ENCODE measurements at regions not wholly inside any gene's neighbourhood (a gene's known extent, or its start where the extent isn't known, plus 50 kb on each side); places are given as distances from the start of the nearest gene placed in this dataset.
A peak's percentile ranks its signal among the peaks of the same experiment; 100 is the strongest.
"Not testable (repeated sequence)": the region's sequence is repeated elsewhere in the genome, so short reads cannot be mapped to it uniquely, and the experiment has no call there.

DNA sequence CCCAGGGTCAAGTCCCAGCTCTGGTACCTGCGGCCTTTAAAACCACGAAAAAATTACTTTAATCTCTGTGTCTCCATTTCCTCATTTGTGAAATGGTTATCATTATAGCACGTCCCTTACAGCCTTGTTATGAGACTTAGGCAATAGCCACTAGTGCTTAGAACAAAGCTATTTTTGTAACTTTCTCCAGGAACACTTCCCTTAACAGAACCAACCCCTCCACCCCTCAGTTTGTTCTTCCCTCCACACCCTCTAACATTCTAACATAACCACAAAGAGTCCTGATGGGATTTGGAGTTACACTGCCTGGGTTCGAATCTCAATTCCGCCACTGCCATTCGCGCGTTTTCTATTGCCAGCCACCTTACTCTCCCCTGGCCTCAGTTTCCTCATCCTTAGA, 2777.4 kb upstream of the TPTE start:
- DNase-seq: not testable (repeated sequence)

DNA sequence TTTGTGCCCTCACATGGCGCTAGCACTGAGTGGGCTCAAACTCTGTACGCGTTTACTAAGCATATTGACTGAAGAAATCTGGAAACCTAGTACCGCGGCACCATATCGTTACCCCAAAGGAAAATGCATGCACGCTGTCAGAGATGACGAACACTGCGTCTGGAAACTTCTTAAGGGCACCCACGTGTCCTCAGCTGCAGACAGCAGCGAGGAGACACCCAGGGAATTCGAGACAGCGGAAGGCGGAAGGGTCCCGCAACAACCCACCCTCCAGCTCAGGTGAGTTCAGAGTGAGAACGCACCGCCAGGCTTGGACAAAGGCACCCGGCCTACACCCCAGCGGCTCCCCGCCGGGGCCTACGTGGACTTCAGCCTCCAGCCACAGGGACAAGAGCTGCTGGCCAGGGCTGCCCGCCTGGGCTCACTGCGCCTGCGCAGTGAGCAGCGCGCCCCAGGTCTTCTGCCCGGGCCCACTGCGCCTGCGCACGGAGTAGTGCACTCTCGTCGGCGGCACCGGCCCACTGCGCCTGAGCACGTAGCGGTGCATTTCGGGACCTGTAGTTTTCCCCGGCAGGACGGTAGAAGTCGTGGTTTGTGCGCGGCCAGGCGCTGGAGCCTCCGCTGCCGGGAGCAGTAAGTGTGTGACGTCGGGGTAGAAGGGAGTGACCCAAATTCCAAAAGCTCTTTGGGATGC, 2776.8 kb upstream of the TPTE start:
- DNase-seq: not testable (repeated sequence)

DNA sequence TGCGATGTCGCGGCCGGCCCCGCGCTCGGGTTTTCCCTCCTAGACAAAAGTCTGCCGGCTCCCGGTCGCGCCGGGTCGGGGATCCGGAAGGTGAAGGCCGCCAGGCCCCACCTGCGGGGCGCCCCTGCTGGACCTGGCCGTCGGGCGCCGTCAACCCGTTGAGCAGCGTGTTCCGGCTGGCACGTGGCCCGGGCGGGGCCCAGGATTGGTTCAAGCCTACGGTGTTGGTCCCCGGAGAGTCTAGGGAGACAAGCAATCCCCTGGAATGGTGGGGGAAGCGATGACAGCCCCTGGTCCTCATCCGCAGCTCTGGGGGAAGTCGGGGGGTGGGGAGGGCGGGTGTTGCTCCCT, 2776.3 kb upstream of the TPTE start:
- not testable (repeated sequence) for DNase-seq

DNA sequence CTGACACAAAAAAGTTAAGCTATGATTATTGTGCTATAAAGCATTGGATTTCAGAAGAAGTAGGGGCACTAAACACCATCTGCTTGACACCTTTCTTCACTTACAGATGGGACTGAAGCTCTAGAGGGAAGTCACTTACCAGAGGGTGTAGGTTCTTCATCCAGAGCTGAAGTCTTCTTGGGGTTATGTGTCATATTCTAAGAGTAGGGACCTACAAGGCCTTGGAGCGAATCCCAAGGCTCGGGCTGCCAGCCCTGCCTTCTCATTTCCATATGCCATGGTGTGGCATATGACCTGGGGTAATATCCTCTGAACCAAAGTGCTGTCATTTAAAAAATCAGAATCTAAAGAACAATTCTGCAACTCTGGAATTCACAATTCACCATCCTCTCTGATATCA, 2773.4 kb upstream of the TPTE start:
- not testable (repeated sequence) for DNase-seq

DNA sequence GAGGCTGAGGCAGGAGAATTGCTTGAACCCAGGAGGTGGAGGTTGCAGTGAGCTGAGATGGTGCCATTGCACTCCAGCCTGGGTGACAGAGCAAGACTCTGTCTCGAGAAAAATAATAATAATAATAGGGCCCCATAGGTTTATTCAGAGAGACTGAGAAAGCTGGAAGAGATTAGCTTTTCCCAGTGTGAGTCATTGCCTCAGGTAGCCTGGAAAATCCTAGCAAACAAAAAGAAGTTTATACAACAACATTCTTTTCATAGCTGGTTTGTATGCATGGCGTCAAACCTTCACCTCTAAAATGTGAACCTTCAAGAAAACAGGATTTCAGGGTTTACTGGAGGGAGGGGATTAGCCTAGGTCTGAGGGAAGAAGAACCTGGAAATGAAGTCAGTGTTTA, 2768.8 kb upstream of the TPTE start:
- not testable (repeated sequence) for DNase-seq

DNA sequence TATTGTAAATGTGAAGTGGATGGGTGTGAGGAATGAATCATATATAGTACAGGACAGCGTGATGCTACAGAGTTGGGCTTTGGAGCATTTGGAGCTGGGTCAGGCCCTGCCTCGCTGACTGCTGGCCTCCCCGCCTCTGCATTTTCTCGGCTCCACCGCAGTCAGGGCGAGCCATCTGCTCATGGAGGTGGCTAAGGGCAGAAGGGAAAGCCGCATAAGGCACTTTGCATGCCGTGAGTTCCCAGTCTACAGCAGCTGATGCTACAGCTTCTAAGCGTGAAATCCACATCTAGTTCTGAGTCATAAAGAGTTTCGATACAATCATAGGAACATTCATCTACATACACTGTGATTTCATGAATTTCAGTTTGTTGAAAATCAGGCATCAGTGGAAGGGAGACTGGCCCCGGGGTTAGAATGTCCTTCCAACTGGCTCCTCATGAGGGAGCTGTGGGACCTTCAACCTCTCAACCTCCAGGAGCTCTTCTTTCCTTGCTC, 2768.0 kb upstream of the TPTE start:
- DNase-seq: not testable (repeated sequence)

DNA sequence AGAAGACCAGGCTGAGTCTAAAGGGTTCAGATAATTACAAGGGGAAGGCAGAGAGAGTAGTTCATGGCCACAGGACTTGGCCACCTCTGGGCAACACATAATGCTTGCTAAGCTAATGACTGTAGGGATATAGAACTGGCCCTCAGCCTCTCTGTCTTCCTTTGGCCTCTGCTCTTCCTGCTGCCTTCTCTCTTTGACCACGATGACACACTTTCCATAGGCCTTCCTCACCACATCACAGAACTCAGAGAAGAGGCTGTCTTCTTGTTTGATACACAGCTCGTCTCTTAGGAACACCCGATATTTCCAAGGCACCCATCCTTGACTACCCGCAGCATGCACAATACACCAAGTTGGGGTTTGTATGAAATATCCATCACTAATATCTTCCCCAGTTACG, 2751.4 kb upstream of the TPTE start:
- not testable (repeated sequence) for DNase-seq

DNA sequence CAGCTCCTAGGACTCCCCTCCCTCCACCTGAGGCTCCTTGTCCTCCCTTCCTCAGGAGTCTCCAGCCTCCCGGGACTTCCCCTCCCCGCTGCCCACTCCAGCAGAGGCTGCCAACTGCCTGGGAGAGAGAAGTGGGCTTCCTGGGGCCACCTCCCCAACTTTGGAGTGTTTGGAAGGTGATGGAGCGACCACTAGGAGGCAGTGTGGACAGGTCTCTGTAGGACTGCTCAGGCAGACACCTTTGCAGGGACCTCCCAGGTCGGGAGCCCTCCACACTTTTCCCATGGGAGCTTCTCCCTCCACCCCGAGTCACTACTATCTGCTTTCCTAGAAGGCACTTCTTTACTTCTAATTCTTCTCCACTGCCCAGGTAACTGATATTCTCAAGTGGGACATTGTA, 2747.2 kb upstream of the TPTE start:
- DNase-seq: not testable (repeated sequence)

DNA sequence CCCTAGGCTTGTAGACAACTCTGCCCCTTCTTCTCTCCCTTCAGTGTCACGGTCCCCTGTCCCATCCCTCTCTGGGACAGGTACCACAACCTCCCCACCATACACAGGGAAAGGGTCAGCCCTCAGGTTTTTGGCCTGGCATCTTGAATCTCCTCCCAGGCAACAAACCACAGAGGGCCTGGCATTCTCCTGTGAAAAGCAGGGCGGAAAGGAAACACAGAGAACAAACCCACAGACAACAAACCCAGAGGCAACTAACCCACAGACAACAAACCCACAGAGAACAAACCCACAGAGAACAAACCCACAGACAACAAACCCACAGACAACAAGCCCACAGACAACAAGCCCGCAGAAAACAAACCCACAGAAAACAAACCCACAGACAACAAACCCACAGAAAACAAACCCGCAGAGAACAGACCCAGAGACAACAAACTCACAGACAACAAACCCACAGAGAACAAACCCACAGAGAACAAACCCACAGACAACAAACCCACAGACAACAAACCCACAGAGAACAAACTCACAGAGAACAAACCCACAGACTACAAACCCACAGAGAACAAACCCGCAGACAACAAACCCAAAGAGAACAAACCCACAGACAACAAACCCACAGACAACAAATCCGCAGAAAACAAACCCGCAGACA, 2745.9 kb upstream of the TPTE start:
- DNase-seq: peak; percentile 23 to 39

DNA sequence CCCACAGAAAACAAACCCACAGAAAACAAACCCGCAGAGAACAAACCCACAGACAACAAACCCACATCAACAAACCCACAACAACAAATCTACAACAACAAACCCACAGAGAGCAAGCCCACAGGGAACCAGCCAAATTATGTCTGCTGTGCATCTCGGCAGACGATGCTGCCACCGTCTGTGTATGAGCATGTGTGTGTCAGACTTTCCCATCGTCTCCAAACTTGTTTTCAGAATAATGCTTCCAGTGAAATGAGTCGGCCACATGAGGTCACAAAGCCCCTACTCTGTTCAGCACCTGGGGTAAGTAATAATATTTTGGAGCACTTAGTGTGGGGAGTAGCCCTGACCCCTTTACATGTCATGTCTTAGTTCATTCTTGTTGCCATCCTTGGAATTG, 2745.3 kb upstream of the TPTE start:
- not testable (repeated sequence) for DNase-seq

DNA sequence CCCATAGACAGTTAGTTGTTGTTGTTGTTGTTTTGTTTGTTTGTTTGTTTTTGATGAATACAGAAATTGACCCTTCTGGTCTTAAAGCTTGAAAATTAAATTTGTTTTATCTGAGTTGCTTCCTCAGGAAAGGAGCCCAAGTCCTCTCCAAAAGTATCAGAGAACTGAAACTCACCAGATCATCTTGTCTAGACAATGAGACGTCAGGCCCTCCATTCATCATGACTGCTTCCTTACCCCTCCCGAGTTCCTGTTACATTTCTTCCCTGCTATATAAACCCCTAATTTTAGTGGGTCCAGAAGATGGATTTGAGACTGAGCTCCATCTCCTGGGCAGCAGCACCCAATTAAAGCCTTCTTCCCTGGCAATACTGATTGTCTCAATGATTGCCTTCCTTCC, 2744.8 kb upstream of the TPTE start:
- DNase-seq: not testable (repeated sequence)

DNA sequence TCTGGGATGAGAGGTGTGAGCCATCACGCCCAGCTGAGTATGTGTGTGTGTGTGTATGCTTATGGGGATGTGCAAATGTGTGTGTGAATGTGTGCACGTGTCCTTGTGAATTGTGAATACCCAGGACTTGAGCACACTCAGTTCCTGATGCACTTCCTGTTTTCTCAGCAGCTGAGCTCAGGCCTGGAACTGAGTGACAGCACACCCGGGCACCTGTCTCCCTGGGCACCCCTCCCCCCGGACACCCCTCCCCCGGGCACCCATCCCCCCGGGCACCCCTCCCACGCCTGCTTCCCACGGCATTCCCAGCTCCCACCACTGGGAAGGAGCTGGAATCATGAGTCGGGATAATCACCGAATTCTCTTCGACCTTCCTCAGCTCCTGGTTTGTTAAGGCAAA, 2744.1 kb upstream of the TPTE start:
- DNase-seq: peak in 1 of 2 donors; percentile 2

DNA sequence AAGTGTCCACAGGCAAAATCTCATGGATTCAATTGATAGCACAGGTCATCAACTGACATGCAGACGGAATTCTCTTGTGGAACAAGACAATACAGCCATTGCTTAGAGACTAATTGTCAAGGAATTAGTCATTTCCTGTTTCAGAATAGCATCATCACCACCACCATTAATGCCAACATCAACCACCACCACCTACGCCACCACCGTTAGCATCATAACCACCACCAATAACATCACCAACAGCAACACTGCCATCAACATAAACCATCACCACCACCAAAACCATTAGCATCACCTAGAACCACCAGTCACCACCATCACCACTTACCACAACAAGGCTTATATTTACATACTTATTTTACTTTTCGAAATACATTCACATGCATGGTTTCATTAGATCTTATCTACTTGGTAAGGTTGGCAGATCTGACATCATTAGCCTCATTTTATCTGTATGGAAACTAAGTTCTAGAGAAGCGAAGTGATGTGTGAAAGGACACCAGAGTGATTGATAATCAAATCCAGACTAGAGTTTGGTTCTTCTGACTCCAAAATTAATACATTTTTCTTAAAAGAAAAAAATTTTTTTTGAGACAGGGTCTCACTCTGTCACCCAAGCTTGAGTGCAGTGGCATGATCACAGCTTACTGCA, 2733.8 kb upstream of the TPTE start:
- not testable (repeated sequence) for DNase-seq

DNA sequence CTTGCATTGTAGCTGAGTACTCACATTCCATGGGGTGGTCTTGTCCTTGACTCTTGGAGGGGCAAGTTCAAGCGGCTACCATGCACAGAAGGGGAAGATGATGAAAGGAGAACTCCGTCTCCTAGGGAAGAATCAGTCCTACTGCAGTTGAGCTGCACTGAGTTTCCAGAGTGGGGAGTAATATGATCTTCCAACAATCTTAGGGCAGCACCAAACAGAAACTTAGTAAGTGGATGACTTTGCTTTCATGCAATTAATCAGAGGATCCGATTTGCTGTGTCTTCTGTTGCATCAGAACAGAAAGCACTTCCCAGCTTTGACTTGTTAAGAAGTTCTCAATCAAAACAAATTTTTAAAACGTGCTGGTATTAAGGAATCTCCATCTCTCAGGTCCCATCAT, 2727.6 kb upstream of the TPTE start:
- DNase-seq: not testable (repeated sequence)

DNA sequence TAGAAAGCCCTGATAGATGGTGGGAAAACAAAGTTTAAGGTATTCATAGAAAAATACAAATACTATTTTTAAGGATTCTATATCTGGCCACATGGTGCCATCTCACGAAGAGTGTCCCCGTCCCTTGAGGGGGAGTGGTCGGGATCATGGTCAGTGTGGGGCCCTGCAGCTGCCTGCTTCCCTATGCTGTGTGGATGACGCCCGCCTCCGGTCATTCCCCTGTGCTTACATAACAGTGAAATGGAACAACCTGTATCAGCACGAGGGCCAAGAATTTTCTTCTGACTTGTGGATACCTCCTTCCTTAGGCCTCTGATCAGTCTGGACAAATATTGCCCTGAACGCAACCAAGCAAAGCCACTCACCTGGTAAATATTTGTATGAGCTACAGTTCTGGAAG, 2724.1 kb upstream of the TPTE start:
- not testable (repeated sequence) for DNase-seq

DNA sequence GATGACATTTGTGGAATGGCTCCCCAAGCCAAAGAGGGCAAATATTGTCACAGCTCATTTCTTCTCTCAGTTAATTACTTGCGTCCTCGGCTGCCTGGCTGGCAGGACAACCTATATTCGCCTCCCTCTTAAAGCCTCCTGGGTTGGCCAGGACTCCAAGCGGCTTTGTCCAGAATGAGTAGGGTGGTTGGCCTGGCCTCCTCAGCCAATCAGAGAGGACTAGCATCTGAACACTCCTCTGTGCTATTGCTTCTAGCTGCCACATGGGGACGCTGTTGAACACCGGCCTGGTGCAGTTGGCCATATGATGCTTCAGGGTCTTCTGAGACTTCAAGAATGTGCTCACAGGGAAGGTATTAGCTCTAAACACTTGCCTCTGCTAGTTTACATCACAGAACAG, 2722.9 kb upstream of the TPTE start:
- DNase-seq: not testable (repeated sequence)

DNA sequence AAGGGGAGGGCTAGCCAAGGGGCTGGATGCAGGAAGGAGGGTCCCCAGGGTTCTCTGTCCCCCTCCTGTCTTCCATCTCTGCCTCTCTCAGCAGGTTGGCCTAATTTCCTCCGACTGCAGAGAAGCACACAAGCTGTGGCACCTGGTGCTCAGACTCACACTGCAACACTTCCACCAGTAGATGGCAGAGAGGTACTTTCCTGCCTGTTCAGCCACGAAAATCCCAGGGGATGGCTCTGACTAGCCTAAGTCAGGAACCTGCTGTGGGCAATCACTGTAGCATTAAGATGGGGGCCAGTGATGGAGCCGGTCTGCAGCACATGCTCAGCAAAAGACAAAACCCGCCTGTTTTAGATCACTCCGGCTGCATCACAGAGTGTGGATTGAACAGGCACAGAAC, 2721.7 kb upstream of the TPTE start:
- not testable (repeated sequence) for DNase-seq

DNA sequence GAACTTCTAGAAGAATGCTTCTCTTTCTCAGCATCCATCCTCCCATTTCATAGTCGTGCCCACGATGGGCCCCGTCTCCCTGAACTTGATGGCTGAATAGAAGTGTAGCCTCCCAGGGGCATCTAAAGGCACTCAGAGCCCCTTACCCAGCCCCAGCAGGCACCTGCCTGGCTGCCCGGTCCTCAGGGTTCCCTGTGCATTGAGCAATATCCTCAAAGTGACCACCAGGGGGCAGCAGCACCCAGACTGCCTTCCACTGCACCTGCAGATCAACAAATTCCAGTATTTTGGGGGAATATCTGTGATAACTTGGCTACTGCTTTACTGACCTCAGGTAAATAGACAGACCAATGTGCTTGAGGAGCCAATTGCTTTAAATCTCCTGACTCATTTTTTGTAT, 2707.9 kb upstream of the TPTE start:
- DNase-seq: not testable (repeated sequence)

DNA sequence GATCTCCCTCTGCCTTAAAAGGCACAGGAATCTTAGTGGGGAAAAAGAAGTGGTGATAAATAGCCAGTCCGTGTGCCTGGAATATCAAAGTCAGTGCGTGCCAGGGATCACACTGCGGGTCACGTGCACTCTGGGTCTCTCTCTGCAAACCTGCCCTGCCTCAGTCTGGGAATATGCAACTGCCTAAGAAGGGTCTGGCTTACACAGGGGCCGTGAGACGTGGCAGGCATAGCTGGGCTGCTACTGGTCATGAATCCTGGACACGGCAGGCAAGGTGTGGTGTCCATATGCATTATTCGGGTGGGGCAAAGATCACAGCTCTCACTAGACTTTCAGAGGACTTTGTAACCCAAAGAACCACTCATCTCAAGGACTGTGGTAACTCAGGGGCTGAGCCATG, 2704.4 kb upstream of the TPTE start:
- DNase-seq: not testable (repeated sequence)

DNA sequence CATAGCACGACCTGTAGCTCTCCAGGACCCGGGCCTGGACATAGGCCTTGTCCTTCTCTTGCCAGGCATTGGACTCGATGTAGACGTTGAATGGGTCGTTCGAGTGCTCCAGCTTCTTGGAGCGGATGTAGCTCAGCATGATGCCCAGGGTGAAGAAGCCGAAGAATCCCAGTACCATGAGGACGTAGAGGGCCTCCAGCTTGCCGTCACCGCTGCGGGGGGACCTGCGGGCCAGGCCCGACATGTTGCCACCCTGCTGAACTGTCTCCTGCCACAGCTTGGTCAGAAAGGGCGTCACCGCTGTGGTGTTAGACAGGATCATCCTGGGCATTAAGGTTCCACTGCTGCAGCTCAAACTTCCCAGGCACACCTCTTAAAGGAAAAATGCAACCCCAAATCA, 2702.1 kb upstream of the TPTE start:
- not testable (repeated sequence) for DNase-seq

DNA sequence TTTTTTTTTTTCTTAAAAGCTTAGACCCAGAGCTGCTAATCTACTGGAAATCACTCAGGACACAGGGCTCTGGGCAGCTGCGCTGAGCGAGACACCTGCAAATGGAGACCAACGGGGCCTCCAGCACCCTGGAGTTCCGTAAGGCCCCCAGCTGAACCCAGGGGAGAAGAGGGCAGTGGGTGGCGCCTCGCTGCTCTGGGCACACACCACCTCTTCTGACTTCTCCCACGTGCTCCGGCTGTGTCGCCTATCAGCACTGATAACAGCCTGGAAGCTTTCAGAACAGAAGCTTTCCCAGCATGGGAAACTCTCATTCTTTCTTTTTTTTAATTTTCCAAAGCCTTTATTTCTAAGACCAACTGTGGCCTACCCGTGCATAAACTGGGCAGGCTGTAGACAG, 2695.8 kb upstream of the TPTE start:
- DNase-seq: not testable (repeated sequence)

DNA sequence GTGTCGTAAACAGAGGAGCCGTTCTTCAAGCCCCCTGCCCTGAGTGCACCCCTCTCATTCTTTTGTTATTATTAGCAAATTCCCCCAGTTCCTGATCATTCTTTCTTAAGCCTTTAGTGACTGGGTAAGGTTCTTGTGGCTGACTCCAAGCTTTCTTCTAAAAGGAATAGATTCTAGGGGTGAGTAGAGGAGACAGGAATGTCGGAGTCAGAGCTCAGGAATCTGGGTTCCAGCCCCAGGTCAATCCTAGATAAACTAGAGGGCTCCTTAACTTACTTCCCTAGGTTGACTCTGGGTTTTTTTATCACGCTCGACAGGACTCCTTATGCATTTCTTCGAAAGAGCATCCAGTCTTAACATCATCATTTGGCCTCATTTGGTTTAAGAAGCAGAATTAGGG, 2695.2 kb upstream of the TPTE start:
- not testable (repeated sequence) for DNase-seq

DNA sequence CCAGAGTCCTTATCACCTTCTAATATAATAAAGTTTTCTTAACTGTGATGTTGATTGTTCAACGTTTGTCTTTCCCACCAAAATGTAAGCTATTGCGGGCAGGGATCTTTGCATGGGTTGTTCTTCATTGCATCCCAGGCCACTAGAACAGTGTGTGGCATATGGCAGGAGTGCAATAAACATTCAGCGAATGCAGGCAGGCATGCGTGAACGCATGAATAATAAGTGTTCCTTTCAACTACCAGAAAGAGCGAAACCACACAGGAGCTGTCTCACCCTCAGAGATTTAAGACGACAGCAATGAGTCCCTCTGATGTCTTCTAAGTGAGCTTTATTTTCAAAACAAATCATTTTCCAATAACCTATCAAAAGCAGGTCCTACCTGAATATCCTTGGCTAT, 2693.1 kb upstream of the TPTE start:
- not testable (repeated sequence) for DNase-seq

DNA sequence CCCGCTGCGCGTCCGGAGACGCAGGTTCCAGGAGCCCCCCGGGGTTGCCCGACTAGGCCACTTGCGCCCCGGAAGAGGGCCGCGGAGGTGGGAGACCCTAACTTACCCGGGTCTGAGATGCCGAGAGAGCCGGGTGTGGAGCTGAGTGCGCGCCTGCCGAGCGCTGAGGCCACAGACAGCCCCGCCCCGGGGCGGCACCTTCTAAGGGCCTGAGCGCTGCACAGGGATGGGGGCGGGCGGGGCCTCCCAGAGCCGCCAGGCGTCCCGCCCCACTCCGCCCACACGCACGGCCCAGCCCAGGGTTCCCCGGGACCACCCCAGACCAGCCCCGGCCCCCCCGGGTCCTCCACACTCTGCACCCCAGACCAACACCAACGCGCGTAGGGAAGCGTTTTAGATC, 2692.0 kb upstream of the TPTE start:
- not testable (repeated sequence) for DNase-seq
